CD4-positive, alpha-beta T cell treated with Interleukin-4 for 4 hours (primary cell): ENCODE measurements at regions not wholly inside any gene's neighbourhood (a gene's known extent, or its start where the extent isn't known, plus 50 kb on each side); places are given as distances from the start of the nearest gene placed in this dataset.
A peak's percentile ranks its signal among the peaks of the same experiment; 100 is the strongest.
"Not testable (repeated sequence)": the region's sequence is repeated elsewhere in the genome, so short reads cannot be mapped to it uniquely, and the experiment has no call there.

Experiments
- DNase-seq: peaks from one replicate; pipeline ENCODE4 v3.0.0-alpha.2; 2020

GRCh38 chr4:100900945-100901344 is 383.1 kb upstream of the EMCN start:
- not testable (repeated sequence) for DNase-seq

GRCh38 chr4:100900134-100900533 is 382.3 kb upstream of the EMCN start:
- DNase-seq, result no peak

- DNase-seq, result no peak
Observed at GRCh38 chr4:100898844-100899243, 381.0 kb upstream of the EMCN start.

- DNase-seq, result peak; percentile 46
Observed at GRCh38 chr4:100895556-100896197, 377.9 kb upstream of the EMCN start.

- no peak for DNase-seq
Observed at GRCh38 chr4:100894339-100894870, 376.6 kb upstream of the EMCN start.

- DNase-seq, result no peak
Observed at GRCh38 chr4:100891808-100892207, 374.0 kb upstream of the EMCN start.

- DNase-seq, result no peak
Observed at GRCh38 chr4:100889898-100890297, 372.1 kb upstream of the EMCN start.

- no peak for DNase-seq
Observed at GRCh38 chr4:100889401-100889800, 371.6 kb upstream of the EMCN start.

GRCh38 chr4:100882661-100883060 is 364.8 kb upstream of the EMCN start:
- no peak for DNase-seq

GRCh38 chr4:100881283-100881682 is 363.5 kb upstream of the EMCN start:
- no peak for DNase-seq

GRCh38 chr4:100880011-100880410 is 362.2 kb upstream of the EMCN start:
- no peak for DNase-seq

- no peak for DNase-seq
Observed at GRCh38 chr4:100879471-100879870, 361.6 kb upstream of the EMCN start.

- DNase-seq, result no peak
Observed at GRCh38 chr4:100876546-100876945, 358.7 kb upstream of the EMCN start.

- DNase-seq, result no peak
Observed at GRCh38 chr4:100875296-100876068, 357.7 kb upstream of the EMCN start.

- DNase-seq, result no peak
Observed at GRCh38 chr4:100872811-100873210, 355.0 kb upstream of the EMCN start.

- no peak for DNase-seq
Observed at GRCh38 chr4:100870940-100871772, 353.3 kb upstream of the EMCN start.

GRCh38 chr4:100869276-100869675 is 351.5 kb upstream of the EMCN start:
- DNase-seq, result no peak

GRCh38 chr4:100868281-100868680 is 350.5 kb upstream of the EMCN start:
- not testable (repeated sequence) for DNase-seq

GRCh38 chr4:100852326-100852725 is 334.5 kb upstream of the EMCN start:
- no peak for DNase-seq

- no peak for DNase-seq
Observed at GRCh38 chr4:100849319-100849718, 331.5 kb upstream of the EMCN start.

- peak; percentile 3 for DNase-seq
Observed at GRCh38 chr4:100848841-100849240, 331.0 kb upstream of the EMCN start.

- DNase-seq, result no peak
Observed at GRCh38 chr4:100843910-100844309, 326.1 kb upstream of the EMCN start.

GRCh38 chr4:100842856-100843255 is 325.0 kb upstream of the EMCN start:
- no peak for DNase-seq
